ENCODE measurements at regions not wholly inside any gene's neighbourhood (a gene's known extent, or its start where the extent isn't known, plus 50 kb on each side); places are given as distances from the start of the nearest gene placed in this dataset.

GRCh38 chr1:213481395-213481794 lies 430.4 kb downstream of the RPS6KC1 start:
- Histone ChIP-seq H3K4me1 (no peaks in the 10 kb centered on the region), H3K4me3 (no peak overlapping the region)

DNA sequence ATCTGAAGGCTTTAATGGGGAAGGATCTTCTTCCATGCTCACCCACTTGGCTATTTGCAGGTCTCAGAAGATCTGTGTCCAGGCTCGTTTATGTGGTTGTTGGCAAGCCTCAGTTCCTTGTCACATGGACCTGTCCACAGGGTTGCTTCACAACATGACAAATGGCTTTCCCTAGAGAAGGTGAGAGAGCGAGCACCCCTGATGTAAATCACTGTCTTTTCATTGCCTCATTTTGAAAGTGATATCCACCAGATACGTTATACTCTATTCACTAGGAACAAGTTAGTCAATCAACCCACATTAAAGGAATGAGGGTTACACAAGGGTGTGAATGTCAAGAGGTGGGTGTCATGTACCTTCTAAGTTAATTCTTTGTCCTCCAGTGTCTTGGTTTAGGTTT lies 433.3 kb downstream of the RPS6KC1 start:
- no peaks in the 10 kb centered on the region for H3K4me1 ChIP-seq
- H3K9me3 ChIP-seq: no peaks in the 10 kb centered on the region
- TF ChIP-seq, protein P1, sequence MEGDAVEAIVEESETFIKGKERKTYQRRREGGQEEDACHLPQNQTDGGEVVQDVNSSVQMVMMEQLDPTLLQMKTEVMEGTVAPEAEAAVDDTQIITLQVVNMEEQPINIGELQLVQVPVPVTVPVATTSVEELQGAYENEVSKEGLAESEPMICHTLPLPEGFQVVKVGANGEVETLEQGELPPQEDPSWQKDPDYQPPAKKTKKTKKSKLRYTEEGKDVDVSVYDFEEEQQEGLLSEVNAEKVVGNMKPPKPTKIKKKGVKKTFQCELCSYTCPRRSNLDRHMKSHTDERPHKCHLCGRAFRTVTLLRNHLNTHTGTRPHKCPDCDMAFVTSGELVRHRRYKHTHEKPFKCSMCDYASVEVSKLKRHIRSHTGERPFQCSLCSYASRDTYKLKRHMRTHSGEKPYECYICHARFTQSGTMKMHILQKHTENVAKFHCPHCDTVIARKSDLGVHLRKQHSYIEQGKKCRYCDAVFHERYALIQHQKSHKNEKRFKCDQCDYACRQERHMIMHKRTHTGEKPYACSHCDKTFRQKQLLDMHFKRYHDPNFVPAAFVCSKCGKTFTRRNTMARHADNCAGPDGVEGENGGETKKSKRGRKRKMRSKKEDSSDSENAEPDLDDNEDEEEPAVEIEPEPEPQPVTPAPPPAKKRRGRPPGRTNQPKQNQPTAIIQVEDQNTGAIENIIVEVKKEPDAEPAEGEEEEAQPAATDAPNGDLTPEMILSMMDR (IDR thresholded peaks at IDR 0.05): no peak
- TF ChIP-seq POLR2A (IDR thresholded peaks at IDR 0.05) (no peak), POLR2AphosphoS5 (IDR thresholded peaks at IDR 0.05; ENCODE audit: insufficient read depth in 1 of 2, low read depth in 1 of 2) (no peak)
- DNase-seq (ENCODE audit: extremely low spot score in 2 of 2): no peak
- intact Hi-C loops (cut with DNase I): no loop called here
- no peak overlapping the region for H3K27ac ChIP-seq
- no peak overlapping the region for H3K4me3 ChIP-seq
- H3K27me3 ChIP-seq: no peaks in the 10 kb centered on the region
- no peaks in the 10 kb centered on the region for H3K36me3 ChIP-seq

More at GRCh38 chr1:213481395-213481794, 430.4 kb downstream of the RPS6KC1 start:
- no peak overlapping the region for H3K27ac ChIP-seq
- no peaks in the 10 kb centered on the region for H3K36me3 ChIP-seq
- no peak for TF ChIP-seq POLR2A (IDR thresholded peaks at IDR 0.05)
- TF ChIP-seq POLR2AphosphoS5 (IDR thresholded peaks at IDR 0.05; ENCODE audit: insufficient read depth in 1 of 2, low read depth in 1 of 2): no peak
- TF ChIP-seq, protein P1 (IDR thresholded peaks at IDR 0.05): no peak
- no peaks in the 10 kb centered on the region for H3K27me3 ChIP-seq
- intact Hi-C loops (cut with DNase I): no loop called here
- H3K9me3 ChIP-seq: no peaks in the 10 kb centered on the region
- no peak for DNase-seq (ENCODE audit: extremely low spot score in 2 of 2)

DNA sequence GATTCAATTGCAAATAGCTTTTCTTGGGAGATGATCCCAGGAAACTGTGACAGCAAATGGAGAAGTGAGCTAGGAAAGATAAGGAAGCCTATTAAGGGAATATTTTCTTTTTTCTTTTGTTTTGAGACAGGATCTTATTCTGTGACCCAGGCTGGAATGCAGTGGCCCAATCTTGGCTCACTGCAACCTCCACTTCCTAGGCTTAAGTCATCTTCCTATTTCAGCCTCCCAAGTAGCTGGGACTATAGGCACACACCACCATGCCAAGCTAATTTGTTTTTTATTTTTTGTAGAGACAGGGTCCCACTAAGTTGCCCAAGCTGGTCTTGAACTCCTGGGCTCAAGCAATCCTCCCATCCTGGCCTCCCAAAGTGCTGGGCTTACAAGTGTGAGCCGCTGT lies 433.7 kb downstream of the RPS6KC1 start:
- no peak overlapping the region for H3K4me3 ChIP-seq
- TF ChIP-seq POLR2AphosphoS5 (IDR thresholded peaks at IDR 0.05; ENCODE audit: insufficient read depth in 1 of 2, low read depth in 1 of 2) (no peak), POLR2A (IDR thresholded peaks at IDR 0.05) (no peak)
- TF ChIP-seq, protein P1 (IDR thresholded peaks at IDR 0.05): no peak
- no peaks in the 10 kb centered on the region for H3K9me3 ChIP-seq
- H3K27me3 ChIP-seq: no peaks in the 10 kb centered on the region
- DNase-seq (ENCODE audit: extremely low spot score in 2 of 2): no peak
- no peaks in the 10 kb centered on the region for H3K4me1 ChIP-seq
- intact Hi-C loops (cut with DNase I): no loop called here
- H3K27ac ChIP-seq: no peak overlapping the region
- H3K36me3 ChIP-seq: no peaks in the 10 kb centered on the region

DNA sequence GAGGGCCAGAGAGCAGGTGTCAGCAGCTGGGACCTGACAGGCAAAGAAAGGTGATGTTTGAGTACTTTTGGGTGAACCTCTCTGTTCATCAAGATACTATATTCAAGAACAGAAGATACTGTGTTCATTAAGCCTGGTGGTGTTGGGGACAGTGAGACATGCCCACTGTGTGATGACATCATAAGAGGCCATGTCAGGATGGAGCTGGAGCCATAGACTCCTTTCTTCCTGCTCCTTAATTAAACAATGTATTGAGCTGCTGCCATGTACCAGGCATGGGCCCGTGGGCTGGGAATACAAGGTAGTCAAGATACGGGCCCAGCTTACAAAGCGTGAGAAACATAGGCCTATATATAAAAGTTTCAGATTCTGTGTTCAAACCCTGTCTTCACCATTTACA lies 435.4 kb downstream of the RPS6KC1 start:
- intact Hi-C loops (cut with DNase I): no loop called here
- Histone ChIP-seq H3K27me3 (no peaks in the 10 kb centered on the region), H3K9me3 (no peaks in the 10 kb centered on the region), H3K4me3 (no peak overlapping the region), H3K36me3 (no peaks in the 10 kb centered on the region), H3K27ac (no peak overlapping the region), H3K4me1 (no peaks in the 10 kb centered on the region)
- TF ChIP-seq, protein P1 (IDR thresholded peaks at IDR 0.05): no peak
- TF ChIP-seq POLR2A (IDR thresholded peaks at IDR 0.05) (no peak), POLR2AphosphoS5 (IDR thresholded peaks at IDR 0.05; ENCODE audit: insufficient read depth in 1 of 2, low read depth in 1 of 2) (no peak)
- no peak for DNase-seq (ENCODE audit: extremely low spot score in 2 of 2)

- no peaks in the 10 kb centered on the region for H3K4me1 ChIP-seq
- intact Hi-C loops (cut with DNase I): no loop called here
- no peak for TF ChIP-seq POLR2A (IDR thresholded peaks at IDR 0.05)
- TF ChIP-seq, protein P1 (IDR thresholded peaks at IDR 0.05): no peak
- no peak for TF ChIP-seq POLR2AphosphoS5 (IDR thresholded peaks at IDR 0.05; ENCODE audit: insufficient read depth in 1 of 2, low read depth in 1 of 2)
- H3K9me3 ChIP-seq: no peaks in the 10 kb centered on the region
- DNase-seq (ENCODE audit: extremely low spot score in 2 of 2): no peak
- no peak overlapping the region for H3K4me3 ChIP-seq
- H3K27me3 ChIP-seq: no peaks in the 10 kb centered on the region
- no peak overlapping the region for H3K27ac ChIP-seq
- no peaks in the 10 kb centered on the region for H3K36me3 ChIP-seq
Measured at GRCh38 chr1:213491468-213491867, 440.4 kb downstream of the RPS6KC1 start.
